Neural cell (in vitro differentiated cells): ENCODE measurements at regions not wholly inside any gene's neighbourhood (a gene's known extent, or its start where the extent isn't known, plus 50 kb on each side); places are given as distances from the start of the nearest gene placed in this dataset.

Source experiments
- H2AFZ ChIP-seq: fragments of 200-600, 300-800 bp; sonication (generic), shearing (Covaris generic); 2 replicates; pipeline ENCODE4 v1.6.0; 2014; ENCODE audit warnings: low read depth, mild to moderate bottlenecking, antibody characterized with exemption, low read length, moderate library complexity
- H3F3A ChIP-seq: fragments of 200-600 bp; shearing (Covaris generic); 2 replicates; pipeline ENCODE4 v1.6.1; 2016; ENCODE audit warnings: mild to moderate bottlenecking, moderate library complexity, mixed read lengths, antibody characterized with exemption, low read length; ENCODE audit not compliant: insufficient read depth, poor library complexity, severe bottlenecking
- H3K27ac ChIP-seq: fragments of 200-600, 300-800 bp; sonication (generic), shearing (Covaris generic); 2 replicates; pipeline ENCODE4 v1.5.1; 2014; ENCODE audit warnings: mild to moderate bottlenecking, low read length, moderate library complexity
- H3K27me3 ChIP-seq: fragments of 300-800, 200-600 bp; sonication (generic), shearing (Covaris generic); 2 replicates; pipeline ENCODE4 v1.6.0; 2014; ENCODE audit warnings: mild to moderate bottlenecking, low read depth, low read length, moderate library complexity; ENCODE audit not compliant: insufficient read depth
- H3K36me3 ChIP-seq: fragments of 300-800, 200-600 bp; sonication (generic), shearing (Covaris generic); 2 replicates; pipeline ENCODE4 v1.5.1; 2014; ENCODE audit warnings: mild to moderate bottlenecking, antibody characterized with exemption, low read length, moderate library complexity; ENCODE audit not compliant: insufficient read depth
- H3K4me2 ChIP-seq: fragments of 300-800, 200-600 bp; sonication (generic), shearing (Covaris generic); 2 replicates; pipeline ENCODE4 v1.6.0; 2014; ENCODE audit warnings: mild to moderate bottlenecking, low read length
- H3K4me3 ChIP-seq: fragments of 300-800, 200-600 bp; sonication (generic), shearing (Covaris generic); 2 replicates; pipeline ENCODE4 v1.5.1; 2014; ENCODE audit warnings: mild to moderate bottlenecking, low read length, moderate library complexity
- H3K79me2 ChIP-seq: fragments of 200-600 bp; shearing (Covaris generic); replicated peaks from 2 replicates; pipeline ENCODE4 v1.6.0; 2014; ENCODE audit warnings: mild to moderate bottlenecking, low read length, moderate library complexity; ENCODE audit not compliant: insufficient read depth
- H3K9ac ChIP-seq: fragments of 300-800, 200-600 bp; sonication (generic), shearing (Covaris generic); 2 replicates; pipeline ENCODE4 v1.6.1; 2016; ENCODE audit warnings: mild to moderate bottlenecking, low read length, mixed read lengths
- H3K9me2 ChIP-seq: fragments of 200-600 bp; shearing (Covaris generic); 2 replicates; pipeline ENCODE4 v1.6.1; 2016; ENCODE audit warnings: mild to moderate bottlenecking, low read length, mixed read lengths; ENCODE audit not compliant: insufficient read depth
- H3K9me3 ChIP-seq: fragments of 200-600, 300-800 bp; sonication (generic), shearing (Covaris generic); 2 replicates; pipeline ENCODE4 v1.6.1; 2016; ENCODE audit warnings: mild to moderate bottlenecking, mixed run types, low read length, moderate library complexity, mixed read lengths
- H4K20me1 ChIP-seq: fragments of 200-600 bp; shearing (Covaris generic); 2 replicates; pipeline ENCODE4 v1.6.1; 2016; ENCODE audit warnings: mild to moderate bottlenecking, mixed run types; ENCODE audit not compliant: insufficient read depth
- CTCF ChIP-seq: fragments of 450-650 bp; IDR thresholded peaks from 2 replicates; pipeline ENCODE4 v1.5.1; 2014; ENCODE audit warnings: antibody characterized with exemption, mild to moderate bottlenecking, moderate library complexity; ENCODE audit not compliant: poor library complexity, severe bottlenecking
- EP300 ChIP-seq: fragments of 450-650 bp; conservative IDR thresholded peaks from 2 replicates; pipeline ENCODE4 v1.6.1; 2014; ENCODE audit warnings: antibody characterized with exemption, mild to moderate bottlenecking, moderate library complexity; ENCODE audit not compliant: poor library complexity, severe bottlenecking
- EZH2 ChIP-seq: fragments of 200-600, 300-800 bp; shearing (Covaris generic), sonication (generic); IDR thresholded peaks from 2 replicates; pipeline ENCODE4 v1.6.1; 2014; ENCODE audit warnings: antibody characterized with exemption, low read length, borderline replicate concordance, mild to moderate bottlenecking; ENCODE audit not compliant: insufficient read depth, poor library complexity, severe bottlenecking
- MXI1 ChIP-seq: fragments of 450-650 bp; conservative IDR thresholded peaks from 2 replicates; pipeline ENCODE4 v1.6.1; 2014; ENCODE audit warnings: antibody characterized with exemption, mild to moderate bottlenecking; ENCODE audit not compliant: poor library complexity, severe bottlenecking
- POLR2AphosphoS5 ChIP-seq: IDR thresholded peaks from 2 replicates; pipeline ENCODE4 v1.6.1; 2012
- RAD21 ChIP-seq: fragments of 450-650 bp; conservative IDR thresholded peaks from 2 replicates; pipeline ENCODE4 v1.6.1; 2014; ENCODE audit warnings: antibody characterized with exemption, mild to moderate bottlenecking, moderate library complexity
- REST ChIP-seq: IDR thresholded peaks from 2 replicates; pipeline ENCODE4 v1.6.1; 2012; ENCODE audit warnings: borderline replicate concordance
- SMC3 ChIP-seq: fragments of 450-650 bp; conservative IDR thresholded peaks from 2 replicates; pipeline ENCODE4 v1.6.1; 2014; ENCODE audit warnings: antibody characterized with exemption, mild to moderate bottlenecking, moderate library complexity; ENCODE audit not compliant: poor library complexity
- TAF1 ChIP-seq: IDR thresholded peaks from 2 replicates; pipeline ENCODE4 v1.6.1; 2012; ENCODE audit warnings: low read depth

- H3K9ac ChIP-seq, result no peak overlapping the region
- H3F3A ChIP-seq, result no peaks in the 10 kb centered on the region
- H3K4me3 ChIP-seq, result no peak overlapping the region
- TF ChIP-seq MXI1 (no peak), EZH2 (no peak)
- no peaks in the 10 kb centered on the region for H3K36me3 ChIP-seq
- no peak overlapping the region for H3K27ac ChIP-seq
- H3K27me3 ChIP-seq, result no peaks in the 10 kb centered on the region
- no peak overlapping the region for H3K4me2 ChIP-seq
- H3K9me2 ChIP-seq, result no peaks in the 10 kb centered on the region
- no peaks in the 10 kb centered on the region for H4K20me1 ChIP-seq
- no peaks in the 10 kb centered on the region for H3K9me3 ChIP-seq
- no peak overlapping the region for H2AFZ ChIP-seq
- H3K79me2 ChIP-seq, result no peaks in the 10 kb centered on the region
These were observed 191.3 kb upstream of the PRDM9 start for GRCh38 chr5:23316060-23316591.

- no peaks in the 10 kb centered on the region for H3K9me2 ChIP-seq
- H4K20me1 ChIP-seq, result no peaks in the 10 kb centered on the region
These were observed 192.6 kb upstream of the PRDM9 start for GRCh38 chr5:23314827-23315226.

GRCh38 chr5:23305055-23305454, 202.4 kb upstream of the PRDM9 start:
- H3K36me3 ChIP-seq, result no peaks in the 10 kb centered on the region
- H4K20me1 ChIP-seq, result no peaks in the 10 kb centered on the region
- no peak overlapping the region for H3K4me3 ChIP-seq
- H3K4me2 ChIP-seq, result no peak overlapping the region
- no peaks in the 10 kb centered on the region for H3K27me3 ChIP-seq
- H2AFZ ChIP-seq, result no peak overlapping the region
- H3K27ac ChIP-seq, result no peak overlapping the region
- no peaks in the 10 kb centered on the region for H3K9me3 ChIP-seq
- H3K9ac ChIP-seq, result no peak overlapping the region
- no peaks in the 10 kb centered on the region for H3F3A ChIP-seq
- no peaks in the 10 kb centered on the region for H3K79me2 ChIP-seq
- TF ChIP-seq CTCF (no peak), REST (no peak), MXI1 (no peak), RAD21 (no peak), POLR2AphosphoS5 (no peak), TAF1 (no peak), EP300 (no peak), EZH2 (no peak), SMC3 (no peak)
- H3K9me2 ChIP-seq, result no peaks in the 10 kb centered on the region

More at GRCh38 chr5:23314827-23315226, 192.6 kb upstream of the PRDM9 start:
- Histone ChIP-seq H3K4me3 (no peak overlapping the region), H3K36me3 (no peaks in the 10 kb centered on the region), H3K9me3 (no peaks in the 10 kb centered on the region), H3K9ac (no peak overlapping the region), H3K4me2 (no peak overlapping the region), H3K27ac (no peak overlapping the region), H2AFZ (no peak overlapping the region), H3K79me2 (no peaks in the 10 kb centered on the region), H3K27me3 (no peaks in the 10 kb centered on the region), H3F3A (no peaks in the 10 kb centered on the region)
- TF ChIP-seq POLR2AphosphoS5 (no peak), EZH2 (no peak), SMC3 (no peak), TAF1 (no peak), CTCF (no peak), RAD21 (no peak)
